SK-N-SH (cell line): ENCODE measurements at regions not wholly inside any gene's neighbourhood (a gene's known extent, or its start where the extent isn't known, plus 50 kb on each side); places are given as distances from the start of the nearest gene placed in this dataset.

Experiments
- CTCF ChIA-PET: fragments of 300-600, 350-600 bp; formaldehyde crosslinking; extraction: SDS; loops from one replicate; lab custom pipeline; 2021; lab: Yijun Ruan, JAX
- POLR2A ChIA-PET: fragments of 350-600 bp; sonication (Branson Sonifier 250); formaldehyde crosslinking; extraction: SDS; loops from one replicate; lab custom pipeline; 2020; ENCODE audit warnings: antibody characterized with exemption, inconsistent platforms; lab: Yijun Ruan, JAX
- DNase-seq: peaks from one replicate; pipeline ENCODE4 v3.0.0; 2012
- H2AFZ ChIP-seq: fragments of 200-600 bp; sonication (generic); 2 replicates; pipeline ENCODE4 v1.8.1; 2016; ENCODE audit warnings: antibody characterized with exemption, mild to moderate bottlenecking, low read depth
- H3F3A ChIP-seq: fragments of 200-600 bp; sonication (generic); replicated peaks from 2 replicates; pipeline ENCODE3; 2016; ENCODE audit warnings: antibody characterized with exemption, mild to moderate bottlenecking; ENCODE audit not compliant: insufficient read depth
- H3K27ac ChIP-seq, 2 experiments: fragments of 200-500 bp in 1 of 2; fragments of 200-600 bp in 1 of 2; sonication (Bioruptor generic) in 1 of 2; sonication (generic), shearing (Covaris generic) in 1 of 2; 2 replicates each; pipeline versions ENCODE4 v1.5.1 to v1.6.1; 2014 to 2016; ENCODE audit warnings: low read depth in 2 of 2, inconsistent platforms in 1 of 2, low read length in 1 of 2, mild to moderate bottlenecking in 1 of 2, mixed read lengths in 1 of 2
- H3K27me3 ChIP-seq: fragments of 200-600 bp; sonication (generic), shearing (Covaris generic); 2 replicates; pipeline ENCODE4 v1.6.1; 2016; ENCODE audit warnings: mixed run types; ENCODE audit not compliant: insufficient read depth
- H3K36me3 ChIP-seq, 2 experiments: fragments of 200-500 bp in 1 of 2; fragments of 200-600 bp in 1 of 2; sonication (Bioruptor generic) in 1 of 2; sonication (generic) in 1 of 2; replicated peaks in 1 of 2; 2 replicates each; pipeline versions ENCODE3 to v1.5.1; 2014 to 2016; ENCODE audit warnings: low read length in 1 of 2, mild to moderate bottlenecking in 1 of 2; ENCODE audit not compliant: insufficient read depth in 2 of 2, control insufficient read depth in 1 of 2
- H3K4me1 ChIP-seq, 2 experiments: fragments of 200-500 bp in 1 of 2; fragments of 200-600 bp in 1 of 2; sonication (Bioruptor generic) in 1 of 2; sonication (generic), shearing (Covaris generic) in 1 of 2; 2 replicates each; pipeline versions ENCODE4 v1.5.1 to v1.6.1; 2014 to 2016; ENCODE audit warnings: low read depth in 1 of 2, low read length in 1 of 2, mixed run types in 1 of 2; ENCODE audit not compliant: insufficient read depth in 2 of 2, control insufficient read depth in 1 of 2
- H3K4me2 ChIP-seq: fragments of 200-600 bp; sonication (generic), shearing (Covaris generic); 2 replicates; pipeline ENCODE4 v1.6.1; 2017; ENCODE audit warnings: mixed run types
- H3K4me3 ChIP-seq, 2 experiments: fragments of 200-500 bp in 1 of 2; fragments of 200-600 bp in 1 of 2; sonication (Bioruptor generic) in 1 of 2; sonication (generic), shearing (Covaris generic) in 1 of 2; 2 replicates each; pipeline versions ENCODE4 v1.5.1 to v1.8.1; 2014 to 2016; ENCODE audit warnings: low read depth in 2 of 2, inconsistent platforms in 1 of 2, low read length in 1 of 2, mild to moderate bottlenecking in 1 of 2, mixed read lengths in 1 of 2, moderate library complexity in 1 of 2
- H3K79me2 ChIP-seq: fragments of 200-600 bp; sonication (generic); 2 replicates; pipeline ENCODE4 v1.8.1; 2017; ENCODE audit warnings: mild to moderate bottlenecking; ENCODE audit not compliant: insufficient read depth
- H3K9ac ChIP-seq: fragments of 200-600 bp; sonication (generic); 2 replicates; pipeline ENCODE4 v1.6.1; 2017; ENCODE audit warnings: mixed run types
- H3K9me2 ChIP-seq: fragments of 200-600 bp; sonication (generic); 2 replicates; pipeline ENCODE4 v1.6.1; 2017; ENCODE audit warnings: mixed run types
- H3K9me3 ChIP-seq: fragments of 200-600 bp; sonication (generic); 2 replicates; pipeline ENCODE4 v1.6.1; 2017; ENCODE audit warnings: mixed run types, mild to moderate bottlenecking, moderate library complexity
- H4K20me1 ChIP-seq: fragments of 200-600 bp; sonication (generic); 2 replicates; pipeline ENCODE4 v1.6.1; 2017; ENCODE audit warnings: mild to moderate bottlenecking, mixed run types; ENCODE audit not compliant: insufficient read depth
- CHD2 ChIP-seq: fragments of 150-350 bp; IDR thresholded peaks from 2 replicates; pipeline ENCODE4 v1.6.1; 2018; ENCODE audit warnings: low read length; ENCODE audit not compliant: partially characterized antibody
- ELF1 ChIP-seq: IDR thresholded peaks from 2 replicates; pipeline ENCODE4 v1.4.0; 2012
- EP300 ChIP-seq, 2 experiments: IDR thresholded peaks; 2 replicates each; pipeline versions ENCODE4 v1.4.0 to v1.6.1; 2012; ENCODE audit warnings: borderline replicate concordance in 1 of 2, low read depth in 1 of 2, low read length in 1 of 2
- EZH2phosphoT487 ChIP-seq: fragments of 200-600 bp; sonication (generic); IDR thresholded peaks from 2 replicates; pipeline ENCODE4 v1.6.1; 2017; ENCODE audit warnings: low read depth, mixed run types, mild to moderate bottlenecking, antibody characterized with exemption, moderate library complexity, borderline replicate concordance
- FOSL2 ChIP-seq: IDR thresholded peaks from 2 replicates; pipeline ENCODE4 v1.4.0; 2012; ENCODE audit warnings: low read depth, mild to moderate bottlenecking, moderate library complexity, borderline replicate concordance
- FOXM1 ChIP-seq: IDR thresholded peaks from 2 replicates; pipeline ENCODE4 v1.4.0; 2012; ENCODE audit warnings: low read depth, mild to moderate bottlenecking
- GABPA ChIP-seq: IDR thresholded peaks from 2 replicates; pipeline ENCODE4 v1.4.0; 2012; ENCODE audit warnings: low read depth, mild to moderate bottlenecking
- GATA2 ChIP-seq: sonication (generic); formaldehyde crosslinking; IDR thresholded peaks from 2 replicates; pipeline ENCODE4 v1.5.0; 2020; ENCODE audit warnings: mild to moderate bottlenecking, missing genetic modification reagents
- JUND ChIP-seq: IDR thresholded peaks from 2 replicates; pipeline ENCODE4 v1.4.0; 2012
- NFIC ChIP-seq: IDR thresholded peaks from 2 replicates; pipeline ENCODE4 v1.4.0; 2012; ENCODE audit warnings: borderline replicate concordance
- POLR2AphosphoS5 ChIP-seq: IDR thresholded peaks from 2 replicates; pipeline ENCODE4 v1.6.1; 2012; ENCODE audit warnings: low read depth, low read length
- RAD21 ChIP-seq: IDR thresholded peaks from 2 replicates; pipeline ENCODE4 v1.6.1; 2012; ENCODE audit warnings: mild to moderate bottlenecking, low read length
- RFX5 ChIP-seq: IDR thresholded peaks from 2 replicates; pipeline ENCODE4 v1.6.1; 2012; ENCODE audit warnings: mild to moderate bottlenecking, improper control_type of control experiment, low read length
- RXRA ChIP-seq: IDR thresholded peaks from 2 replicates; pipeline ENCODE4 v1.4.0; 2012; ENCODE audit warnings: low read depth, mild to moderate bottlenecking, borderline replicate concordance
- SIN3A ChIP-seq: IDR thresholded peaks from 2 replicates; pipeline ENCODE4 v1.6.1; 2012; ENCODE audit warnings: low read depth, mild to moderate bottlenecking, low read length, moderate library complexity, borderline replicate concordance
- SMC3 ChIP-seq: IDR thresholded peaks from 2 replicates; pipeline ENCODE4 v1.6.1; 2012; ENCODE audit warnings: low read depth, low read length, improper control_type of control experiment
- TAF1 ChIP-seq: IDR thresholded peaks from 2 replicates; pipeline ENCODE4 v1.6.1; 2012; ENCODE audit warnings: low read depth, mild to moderate bottlenecking, low read length, moderate library complexity, borderline replicate concordance
- TEAD4 ChIP-seq: IDR thresholded peaks from 2 replicates; pipeline ENCODE4 v1.4.0; 2012; ENCODE audit warnings: mild to moderate bottlenecking, borderline replicate concordance; ENCODE audit not compliant: insufficient read depth
- WGBS: methylation state at CpG from one replicate; pipeline ENCODE4 v1.1.6; 2017; ENCODE audit warnings: low lambda C conversion rate; 5-methylcytosine and 5-hydroxymethylcytosine counted together
- TF ChIP-seq, protein P1 (sequence below): IDR thresholded peaks from 2 replicates; pipeline ENCODE4 v1.6.1; 2012; ENCODE audit warnings: mild to moderate bottlenecking, low read depth, low read length, moderate library complexity
- TF ChIP-seq, protein P2 (sequence below): fragments of 150-350 bp; IDR thresholded peaks from 2 replicates; pipeline ENCODE4 v1.6.1; 2016; ENCODE audit warnings: mild to moderate bottlenecking, low read depth, low read length
- TF ChIP-seq, protein P3 (sequence below): fragments of 150-350 bp; IDR thresholded peaks from 2 replicates; pipeline ENCODE4 v1.6.1; 2017; ENCODE audit warnings: antibody characterized with exemption, low read length, low read depth, borderline replicate concordance
- TF ChIP-seq, protein P4 (sequence below): IDR thresholded peaks from 2 replicates; pipeline ENCODE4 v1.4.0; 2012; ENCODE audit warnings: low read depth, borderline replicate concordance

DNA sequence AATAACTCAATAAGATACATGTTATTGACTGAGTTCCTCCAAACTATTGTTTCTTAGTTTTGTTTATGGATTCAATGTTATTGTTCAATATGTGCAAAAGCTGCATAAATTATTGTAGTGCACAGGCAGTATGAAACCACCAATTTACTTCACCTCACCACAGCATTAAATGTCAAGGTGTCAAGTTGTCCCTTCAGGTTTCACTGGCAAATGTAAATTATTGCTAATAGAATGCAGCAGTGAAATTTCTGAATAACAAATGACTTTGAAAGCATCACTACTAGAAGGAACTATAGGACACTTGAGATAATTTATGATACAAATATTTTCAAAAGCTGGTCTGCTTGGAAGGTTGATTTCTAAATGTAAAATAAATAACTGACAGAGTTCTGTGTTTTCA is 116.4 kb upstream of the PTPRD start (continued):
- TF ChIP-seq, protein P1, sequence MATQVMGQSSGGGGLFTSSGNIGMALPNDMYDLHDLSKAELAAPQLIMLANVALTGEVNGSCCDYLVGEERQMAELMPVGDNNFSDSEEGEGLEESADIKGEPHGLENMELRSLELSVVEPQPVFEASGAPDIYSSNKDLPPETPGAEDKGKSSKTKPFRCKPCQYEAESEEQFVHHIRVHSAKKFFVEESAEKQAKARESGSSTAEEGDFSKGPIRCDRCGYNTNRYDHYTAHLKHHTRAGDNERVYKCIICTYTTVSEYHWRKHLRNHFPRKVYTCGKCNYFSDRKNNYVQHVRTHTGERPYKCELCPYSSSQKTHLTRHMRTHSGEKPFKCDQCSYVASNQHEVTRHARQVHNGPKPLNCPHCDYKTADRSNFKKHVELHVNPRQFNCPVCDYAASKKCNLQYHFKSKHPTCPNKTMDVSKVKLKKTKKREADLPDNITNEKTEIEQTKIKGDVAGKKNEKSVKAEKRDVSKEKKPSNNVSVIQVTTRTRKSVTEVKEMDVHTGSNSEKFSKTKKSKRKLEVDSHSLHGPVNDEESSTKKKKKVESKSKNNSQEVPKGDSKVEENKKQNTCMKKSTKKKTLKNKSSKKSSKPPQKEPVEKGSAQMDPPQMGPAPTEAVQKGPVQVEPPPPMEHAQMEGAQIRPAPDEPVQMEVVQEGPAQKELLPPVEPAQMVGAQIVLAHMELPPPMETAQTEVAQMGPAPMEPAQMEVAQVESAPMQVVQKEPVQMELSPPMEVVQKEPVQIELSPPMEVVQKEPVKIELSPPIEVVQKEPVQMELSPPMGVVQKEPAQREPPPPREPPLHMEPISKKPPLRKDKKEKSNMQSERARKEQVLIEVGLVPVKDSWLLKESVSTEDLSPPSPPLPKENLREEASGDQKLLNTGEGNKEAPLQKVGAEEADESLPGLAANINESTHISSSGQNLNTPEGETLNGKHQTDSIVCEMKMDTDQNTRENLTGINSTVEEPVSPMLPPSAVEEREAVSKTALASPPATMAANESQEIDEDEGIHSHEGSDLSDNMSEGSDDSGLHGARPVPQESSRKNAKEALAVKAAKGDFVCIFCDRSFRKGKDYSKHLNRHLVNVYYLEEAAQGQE: no peak
- TF ChIP-seq TAF1 (no peak), FOSL2 (no peak), JUND (no peak), CHD2 (no peak)

DNA sequence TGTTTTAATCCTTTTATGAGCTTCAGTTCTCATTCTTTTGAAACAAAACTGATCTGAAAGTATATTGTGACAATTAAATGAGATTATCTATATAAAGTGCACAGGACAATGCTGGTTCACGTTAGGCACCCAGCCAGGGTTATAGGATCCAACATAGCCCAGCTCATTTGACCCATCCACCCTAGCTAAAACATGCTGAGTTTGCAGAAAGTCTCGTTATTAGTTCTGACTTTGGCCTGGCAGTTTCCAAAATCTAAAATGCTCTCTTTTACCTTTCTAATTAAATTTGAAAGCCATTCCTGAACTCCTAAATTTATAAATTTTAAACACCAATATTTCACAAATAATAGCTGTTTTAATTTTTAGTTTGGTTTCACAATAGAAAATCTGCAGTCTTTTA is 131.9 kb upstream of the PTPRD start:
- no peak for DNase-seq
- H4K20me1 ChIP-seq: no peaks in the 10 kb centered on the region
- ChIA-PET CTCF (no interaction called here), POLR2A (no interaction called here)
- no peak overlapping the region for H3K27ac ChIP-seq
- no peak overlapping the region for H3K4me3 ChIP-seq
- H3K9me2 ChIP-seq: no peaks in the 10 kb centered on the region; the same call in 1 of the 2 replicates
- H3F3A ChIP-seq: no peaks in the 10 kb centered on the region
- no peaks in the 10 kb centered on the region for H3K4me1 ChIP-seq
- no peaks in the 10 kb centered on the region for H3K79me2 ChIP-seq
- TF ChIP-seq ELF1 (no peak), CHD2 (no peak), SMC3 (no peak), NFIC (no peak), EZH2phosphoT487 (no peak), RFX5 (no peak), SIN3A (no peak), FOXM1 (no peak), GATA2 (CRISPR knock-in tag) (no peak), TEAD4 (no peak), FOSL2 (no peak), EP300 (IDR thresholded peaks at IDR 0.05; ENCODE audit: borderline replicate concordance in 1 of 2, low read depth in 1 of 2, low read length in 1 of 2) (no peak), TAF1 (no peak), GABPA (no peak), RAD21 (no peak), POLR2AphosphoS5 (no peak), RXRA (no peak)
- TF ChIP-seq, protein P2, sequence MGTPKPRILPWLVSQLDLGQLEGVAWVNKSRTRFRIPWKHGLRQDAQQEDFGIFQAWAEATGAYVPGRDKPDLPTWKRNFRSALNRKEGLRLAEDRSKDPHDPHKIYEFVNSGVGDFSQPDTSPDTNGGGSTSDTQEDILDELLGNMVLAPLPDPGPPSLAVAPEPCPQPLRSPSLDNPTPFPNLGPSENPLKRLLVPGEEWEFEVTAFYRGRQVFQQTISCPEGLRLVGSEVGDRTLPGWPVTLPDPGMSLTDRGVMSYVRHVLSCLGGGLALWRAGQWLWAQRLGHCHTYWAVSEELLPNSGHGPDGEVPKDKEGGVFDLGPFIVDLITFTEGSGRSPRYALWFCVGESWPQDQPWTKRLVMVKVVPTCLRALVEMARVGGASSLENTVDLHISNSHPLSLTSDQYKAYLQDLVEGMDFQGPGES: no peak
- TF ChIP-seq, protein P3, sequence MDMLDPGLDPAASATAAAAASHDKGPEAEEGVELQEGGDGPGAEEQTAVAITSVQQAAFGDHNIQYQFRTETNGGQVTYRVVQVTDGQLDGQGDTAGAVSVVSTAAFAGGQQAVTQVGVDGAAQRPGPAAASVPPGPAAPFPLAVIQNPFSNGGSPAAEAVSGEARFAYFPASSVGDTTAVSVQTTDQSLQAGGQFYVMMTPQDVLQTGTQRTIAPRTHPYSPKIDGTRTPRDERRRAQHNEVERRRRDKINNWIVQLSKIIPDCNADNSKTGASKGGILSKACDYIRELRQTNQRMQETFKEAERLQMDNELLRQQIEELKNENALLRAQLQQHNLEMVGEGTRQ: no peak
- TF ChIP-seq, protein P4, sequence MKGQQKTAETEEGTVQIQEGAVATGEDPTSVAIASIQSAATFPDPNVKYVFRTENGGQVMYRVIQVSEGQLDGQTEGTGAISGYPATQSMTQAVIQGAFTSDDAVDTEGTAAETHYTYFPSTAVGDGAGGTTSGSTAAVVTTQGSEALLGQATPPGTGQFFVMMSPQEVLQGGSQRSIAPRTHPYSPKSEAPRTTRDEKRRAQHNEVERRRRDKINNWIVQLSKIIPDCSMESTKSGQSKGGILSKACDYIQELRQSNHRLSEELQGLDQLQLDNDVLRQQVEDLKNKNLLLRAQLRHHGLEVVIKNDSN: no peak
- WGBS: 2% methylated on average over 2 of the region's 2 CpGs
- no peak overlapping the region for H3K4me2 ChIP-seq
- H3K36me3 ChIP-seq: no peaks in the 10 kb centered on the region
- no peak overlapping the region for H3K9ac ChIP-seq
- no peaks in the 10 kb centered on the region for H3K9me3 ChIP-seq
- H3K27me3 ChIP-seq: no peaks in the 10 kb centered on the region
- H2AFZ ChIP-seq: no peak overlapping the region
